LoVo (cell line): ENCODE measurements at regions not wholly inside any gene's neighbourhood (a gene's known extent, or its start where the extent isn't known, plus 50 kb on each side); places are given as distances from the start of the nearest gene placed in this dataset.
"Not testable (repeated sequence)": the region's sequence is repeated elsewhere in the genome, so short reads cannot be mapped to it uniquely, and the experiment has no call there.

Experiments
- DNase-seq: peaks from one replicate; pipeline ENCODE4 v3.0.0-alpha.2; 2016; ENCODE audit warnings: low spot score

DNA sequence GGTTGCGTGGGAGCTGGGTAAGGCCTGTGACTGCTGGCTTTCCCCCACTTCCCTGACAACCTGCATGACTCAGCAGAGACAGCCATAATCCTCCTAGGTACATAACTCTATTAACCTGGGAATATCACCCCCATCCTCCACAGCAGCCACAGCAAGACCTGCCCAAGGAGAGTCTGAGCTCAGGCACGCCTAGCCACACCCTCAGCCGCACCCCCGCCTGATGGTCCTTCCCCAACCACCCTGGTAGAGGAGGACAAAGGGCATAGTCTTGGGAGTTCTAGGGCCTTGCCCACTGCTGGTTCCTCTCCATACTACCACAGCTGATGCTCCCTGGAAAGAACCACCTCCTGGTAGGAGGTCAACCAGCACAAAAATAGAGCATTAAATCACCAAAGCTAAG is 965.4 kb downstream of the TSN start:
- DNase-seq = not testable (repeated sequence)

DNA sequence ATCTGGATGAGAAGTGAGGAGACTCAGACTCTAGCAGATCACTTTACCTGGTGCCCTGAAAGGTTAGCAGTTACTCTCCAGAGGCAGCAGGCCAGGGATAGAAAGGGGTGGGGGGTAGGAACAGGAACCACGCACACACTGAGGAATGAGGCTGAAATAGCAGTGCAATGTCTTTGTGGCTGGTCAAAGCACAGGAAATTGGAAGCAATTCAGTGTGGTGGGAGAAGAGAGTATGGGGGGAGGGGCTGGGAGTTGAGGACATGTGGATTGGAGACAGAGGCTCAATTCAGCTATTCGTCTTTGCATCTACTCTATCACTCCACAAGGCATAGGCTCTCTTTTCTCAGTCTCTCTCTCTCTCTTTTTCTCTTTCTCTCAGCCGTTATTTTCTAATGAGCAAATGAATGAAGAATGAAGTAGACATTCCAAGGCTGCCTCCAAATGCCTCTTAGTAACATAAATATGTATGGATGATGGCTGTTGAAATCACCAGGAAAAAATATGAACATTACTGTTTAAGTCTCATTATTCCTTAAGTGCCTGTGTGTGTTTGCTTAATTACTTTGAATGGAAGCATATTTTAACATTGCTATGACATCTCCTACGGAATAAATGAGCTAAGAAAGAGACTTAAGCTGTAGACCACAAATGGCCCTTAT is 979.4 kb downstream of the TSN start:
- no peak for DNase-seq

DNA sequence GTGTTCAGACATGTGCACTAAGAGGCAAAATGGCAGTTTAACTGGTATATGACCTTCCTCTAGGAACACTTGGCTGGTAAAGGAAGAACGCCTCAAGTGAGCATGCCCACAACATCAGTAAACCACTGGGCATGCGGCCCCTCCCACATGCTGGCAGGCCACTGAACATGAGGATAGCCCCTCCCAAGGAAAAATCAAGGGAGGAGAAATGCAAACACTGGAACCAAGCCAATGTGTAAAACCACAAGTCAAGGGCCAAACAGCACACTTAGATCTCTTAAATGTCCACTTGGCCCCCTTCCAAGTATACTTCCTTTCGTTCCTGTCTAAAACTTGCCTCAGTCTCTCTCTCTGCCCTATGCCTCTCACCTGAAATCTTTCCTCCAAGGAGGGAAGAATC is 980.8 kb downstream of the TSN start:
- DNase-seq = peak; percentile 5

DNA sequence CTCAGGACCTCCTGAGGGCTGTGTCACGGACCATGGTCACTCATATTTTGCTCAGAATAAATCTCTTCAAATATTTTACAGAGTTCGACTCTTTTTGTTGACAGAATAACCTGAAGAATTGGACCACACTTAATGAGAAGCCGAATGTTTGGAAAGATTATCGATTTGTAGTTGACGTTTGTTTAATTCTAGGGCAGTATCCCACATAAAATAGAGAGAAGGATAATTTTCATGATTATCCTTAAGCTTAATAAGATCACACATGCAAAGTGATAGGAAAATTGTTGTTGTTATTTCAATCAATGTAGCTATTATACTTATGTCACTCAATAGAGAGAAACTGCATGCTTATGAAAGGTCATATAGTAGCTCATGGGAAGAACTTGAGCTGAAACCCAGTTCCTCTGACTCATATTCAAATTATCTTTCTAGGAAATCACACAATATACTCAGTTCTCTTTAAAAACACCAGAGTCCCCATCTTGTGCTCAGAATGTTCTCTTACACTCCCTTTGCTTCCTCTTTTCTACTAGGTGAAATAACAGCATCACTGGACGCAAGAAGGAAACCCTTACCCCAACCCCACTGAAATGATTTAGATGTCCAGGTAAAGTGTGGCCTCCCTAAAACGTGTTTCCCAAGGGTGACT is 982.1 kb downstream of the TSN start:
- DNase-seq = no peak

DNA sequence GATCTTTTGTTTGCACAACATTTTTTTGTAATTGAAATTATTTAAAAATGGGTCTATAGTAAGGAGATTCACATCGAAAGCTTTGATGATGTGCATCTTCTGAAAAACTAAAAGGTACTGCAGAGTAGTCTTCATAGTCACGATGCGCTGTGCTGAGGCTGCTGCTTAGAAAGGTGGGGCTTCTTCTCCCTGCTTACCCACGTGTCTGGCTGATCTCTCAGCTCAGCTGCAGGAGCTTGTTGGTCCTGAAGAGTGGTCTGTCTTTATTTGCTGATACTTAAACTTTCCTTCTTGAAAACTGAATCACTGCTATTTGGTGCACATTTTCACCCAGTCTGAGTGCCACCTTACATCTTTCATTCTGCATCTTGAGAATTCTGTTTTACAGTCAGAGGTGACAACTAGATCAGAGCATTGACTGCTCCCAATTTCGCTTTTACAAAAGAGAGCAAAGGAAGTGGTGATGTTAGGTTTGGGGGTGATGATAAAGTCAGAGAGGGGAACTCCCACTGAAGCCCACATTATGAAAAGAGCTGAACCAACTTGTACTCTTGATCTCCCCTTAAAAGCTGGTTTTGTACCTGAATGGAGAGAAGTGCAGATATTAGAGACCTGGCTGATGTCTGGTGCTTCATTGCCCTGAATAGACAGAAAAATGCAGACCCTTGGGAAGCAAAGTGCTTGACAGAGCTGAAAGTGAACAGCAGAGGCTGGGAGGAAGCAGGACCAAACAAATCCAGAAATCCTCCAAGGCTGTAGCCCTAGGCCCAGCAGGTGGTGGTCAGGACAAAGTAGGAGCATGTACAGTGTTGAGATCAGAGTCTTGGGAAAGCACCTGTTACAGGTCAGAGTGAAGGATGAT is 984.5 kb downstream of the TSN start:
- no peak for DNase-seq

DNA sequence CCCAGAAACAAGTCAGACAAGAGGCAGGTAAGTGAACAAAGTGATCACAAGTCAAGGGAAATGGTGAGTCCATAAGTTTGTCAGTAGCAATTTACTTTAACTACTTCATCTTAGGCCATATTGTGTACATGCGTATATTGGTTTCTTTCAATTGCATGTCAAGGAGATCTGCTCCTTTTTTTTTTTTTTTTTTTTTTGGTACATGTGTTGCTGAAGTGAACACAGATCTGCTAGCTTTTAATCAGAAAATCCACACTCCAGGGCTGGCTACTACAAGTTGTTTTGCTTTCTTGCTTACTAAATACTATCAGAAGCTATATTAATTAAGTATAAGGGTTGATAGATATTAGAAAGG is 985.1 kb downstream of the TSN start:
- DNase-seq = no peak

DNA sequence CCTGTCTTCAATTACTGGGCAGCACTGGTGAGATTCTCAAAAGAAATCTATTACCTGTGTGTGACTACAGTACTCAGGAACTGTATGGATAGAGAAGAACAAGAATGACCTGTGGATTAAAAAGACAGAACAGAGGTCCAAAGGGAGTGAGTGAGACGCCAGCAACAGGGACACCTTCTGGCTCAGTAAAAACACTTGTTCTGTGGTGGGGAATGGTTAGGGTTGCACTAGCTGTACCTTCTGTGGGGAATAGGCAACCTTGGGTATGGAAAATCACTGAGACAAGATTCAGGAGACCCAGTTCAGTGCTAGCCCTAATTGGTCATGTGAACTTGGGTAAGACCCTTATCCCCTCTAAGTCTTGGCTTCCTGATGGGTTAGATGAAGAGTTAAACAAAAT is 986.0 kb downstream of the TSN start:
- DNase-seq = no peak

DNA sequence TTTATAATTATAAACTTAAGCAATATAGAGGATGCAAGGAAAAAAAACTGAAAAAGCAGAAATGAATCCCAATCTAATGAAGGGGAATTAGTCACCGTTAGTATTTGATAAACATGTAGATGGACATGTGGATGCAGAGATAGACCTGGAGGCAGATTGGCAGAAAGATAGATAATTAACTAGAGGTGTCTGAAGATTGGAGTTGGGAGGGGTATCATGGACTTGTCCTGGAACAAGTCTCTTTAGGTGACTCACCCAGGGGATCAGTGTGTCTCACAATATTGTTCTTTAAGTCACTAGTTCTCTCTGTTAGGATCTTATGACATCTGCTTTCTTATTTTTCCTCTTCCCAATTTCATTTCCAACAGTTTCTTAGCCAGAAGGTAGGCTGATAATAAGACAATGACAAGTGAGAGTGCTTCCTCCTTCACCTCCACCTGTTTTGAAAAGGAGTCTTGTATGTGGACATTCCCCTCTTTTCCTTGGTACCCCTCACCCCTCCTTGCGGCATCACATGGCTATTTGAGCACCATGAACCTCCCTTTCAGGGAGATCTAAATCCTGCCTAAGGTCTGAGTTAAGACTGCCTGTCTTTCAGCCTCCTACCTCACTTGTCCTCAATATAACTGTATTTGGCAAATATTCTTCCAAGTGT is 987.7 kb downstream of the TSN start:
- no peak for DNase-seq

DNA sequence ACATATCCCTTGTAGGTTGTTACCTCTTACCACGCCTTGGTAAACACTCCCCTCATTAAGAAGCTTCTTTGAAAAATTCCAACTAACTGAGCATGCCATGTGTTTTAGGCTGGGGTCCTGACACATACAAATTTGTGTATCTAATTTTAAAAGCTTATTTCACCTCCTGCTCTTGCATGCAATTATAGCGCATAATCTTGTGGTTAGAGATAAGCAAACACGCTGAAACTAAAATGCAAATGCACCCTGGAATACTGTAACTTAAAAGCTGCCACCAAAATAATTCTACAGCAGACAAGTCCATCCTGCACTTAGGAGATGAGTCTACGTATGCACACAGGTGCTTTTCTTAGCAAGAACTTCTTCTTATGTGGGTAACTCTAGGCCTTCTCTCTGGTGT is 990.2 kb downstream of the TSN start:
- no peak for DNase-seq

DNA sequence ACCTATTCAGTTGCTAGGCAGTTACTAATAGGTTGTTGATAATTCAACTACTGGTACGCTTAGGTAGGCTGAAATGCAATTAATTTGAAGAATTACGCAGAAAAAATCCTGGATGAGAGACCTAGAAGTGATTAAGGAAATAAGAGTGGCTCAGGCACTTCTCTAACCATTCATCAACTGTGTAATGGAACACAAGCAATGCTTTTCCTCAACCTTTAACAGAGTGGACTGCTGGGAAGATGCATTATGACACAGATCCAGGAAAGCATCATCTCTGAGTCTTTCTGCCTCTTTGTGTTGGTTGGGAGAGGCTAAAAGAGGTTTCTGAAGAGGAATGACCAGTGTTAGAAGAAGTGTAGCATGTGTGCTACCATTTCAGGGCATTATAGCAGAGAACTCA is 992.2 kb downstream of the TSN start:
- no peak for DNase-seq

DNA sequence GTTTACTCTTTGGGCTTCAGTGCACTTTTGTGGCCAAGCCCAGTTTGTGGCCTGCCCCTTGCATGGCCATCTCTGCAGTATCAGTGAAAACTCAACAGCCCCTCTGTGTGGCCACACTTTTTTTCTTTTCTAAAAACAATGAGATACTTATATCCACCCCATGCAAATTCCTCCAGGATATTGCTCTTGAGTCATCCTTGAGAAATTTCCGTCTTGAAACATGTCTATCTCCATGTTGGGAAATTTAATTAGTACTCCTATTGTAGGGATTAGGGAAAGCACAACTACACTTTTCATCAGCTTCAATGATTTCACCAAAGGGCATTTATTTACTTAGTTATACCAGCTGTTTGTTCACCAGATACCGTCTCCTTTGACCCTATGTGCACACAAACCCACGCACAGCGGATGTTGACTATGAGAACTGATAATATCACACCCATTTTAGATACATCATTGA is 993.1 kb downstream of the TSN start:
- DNase-seq = peak; percentile 24

DNA sequence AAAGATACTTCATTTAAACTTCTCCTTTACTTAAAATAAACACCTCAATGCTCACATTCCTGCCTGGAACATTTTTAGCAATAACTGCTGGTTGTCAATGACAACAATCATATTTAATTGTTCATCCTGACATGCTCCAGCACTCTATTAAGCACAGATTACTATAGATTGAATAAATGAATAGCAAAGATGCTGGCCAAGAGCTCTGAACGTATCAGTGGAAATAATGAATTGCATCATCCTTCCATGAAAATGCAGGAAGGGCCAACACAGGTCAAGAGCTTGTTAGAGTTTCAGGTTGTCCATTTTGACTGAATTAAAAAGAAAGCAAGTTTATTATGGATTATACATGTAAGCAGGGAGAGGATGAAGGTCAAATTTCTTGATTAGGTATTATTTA is 994.0 kb downstream of the TSN start:
- no peak for DNase-seq

DNA sequence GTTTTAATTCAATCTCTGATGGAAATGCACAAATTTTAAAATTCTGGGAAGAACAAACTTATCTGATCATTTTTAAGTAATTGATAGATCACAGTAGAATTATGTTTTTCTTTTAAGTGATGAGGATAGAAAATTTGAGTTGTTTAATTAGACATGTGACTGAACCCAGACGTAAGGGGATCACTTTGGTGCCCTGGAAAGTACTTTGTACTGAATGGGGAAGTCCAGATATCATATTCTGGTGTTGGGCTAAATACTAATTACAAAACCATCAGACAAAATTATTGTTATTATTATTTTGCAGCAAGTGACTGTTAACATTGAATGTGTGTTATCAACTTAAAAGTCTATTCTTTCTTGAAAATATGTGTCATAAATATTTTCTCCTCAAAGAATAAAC is 994.6 kb downstream of the TSN start:
- no peak for DNase-seq

DNA sequence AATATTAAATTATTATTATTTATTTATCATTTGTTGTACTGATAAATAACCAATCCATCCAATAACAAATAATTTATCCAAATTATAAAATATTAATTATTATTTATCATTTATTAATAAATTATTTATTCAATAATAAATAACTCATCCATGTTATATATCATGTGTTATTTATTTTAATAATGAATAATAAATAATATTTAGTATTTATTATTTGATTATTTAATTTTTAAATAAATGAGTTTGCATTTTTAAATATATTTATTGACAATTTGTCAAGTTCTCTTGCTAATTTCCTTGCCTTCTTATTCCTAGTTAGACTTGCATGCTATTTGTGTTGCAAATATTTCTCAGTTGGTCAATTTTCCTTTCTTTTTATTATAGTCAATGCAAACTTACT is 995.4 kb downstream of the TSN start:
- DNase-seq = no peak

DNA sequence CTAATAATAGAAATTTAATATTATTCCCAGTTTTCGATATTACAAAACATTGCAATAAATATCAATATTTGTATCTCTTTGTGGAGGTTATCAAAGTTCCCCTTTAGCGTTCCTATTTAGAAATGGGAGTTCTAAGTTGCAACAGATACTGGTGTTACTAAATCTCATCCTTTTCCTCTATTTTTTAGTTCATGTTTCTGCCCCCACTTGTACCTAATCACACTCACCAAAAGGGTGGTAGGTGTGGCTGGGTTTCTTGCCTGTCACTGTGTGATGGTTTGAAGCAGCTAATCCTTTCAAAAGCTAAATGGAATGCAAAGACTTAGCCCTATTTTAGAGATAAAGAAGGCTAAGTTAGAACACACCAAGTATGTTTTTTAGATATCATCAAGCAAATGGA is 997.9 kb downstream of the TSN start:
- DNase-seq = no peak

DNA sequence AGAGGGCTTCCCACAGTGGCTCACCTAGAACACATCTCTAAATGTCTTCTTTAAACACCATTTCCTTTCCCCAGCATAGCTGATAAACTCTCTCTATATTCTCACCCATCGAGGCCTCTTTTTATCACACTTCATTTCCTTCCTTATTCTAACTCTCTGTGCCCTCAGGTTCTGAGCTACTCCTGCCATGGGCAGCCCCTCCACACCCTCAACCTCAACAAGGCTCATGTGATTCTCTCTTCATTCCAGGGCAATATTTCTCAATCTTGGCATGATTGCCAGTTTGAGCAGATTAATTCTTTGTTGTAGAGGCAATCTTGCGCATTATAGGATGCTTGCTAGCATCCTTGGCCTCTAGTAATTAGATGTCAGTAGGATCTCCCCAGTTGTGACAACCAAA is 999.1 kb downstream of the TSN start:
- no peak for DNase-seq

DNA sequence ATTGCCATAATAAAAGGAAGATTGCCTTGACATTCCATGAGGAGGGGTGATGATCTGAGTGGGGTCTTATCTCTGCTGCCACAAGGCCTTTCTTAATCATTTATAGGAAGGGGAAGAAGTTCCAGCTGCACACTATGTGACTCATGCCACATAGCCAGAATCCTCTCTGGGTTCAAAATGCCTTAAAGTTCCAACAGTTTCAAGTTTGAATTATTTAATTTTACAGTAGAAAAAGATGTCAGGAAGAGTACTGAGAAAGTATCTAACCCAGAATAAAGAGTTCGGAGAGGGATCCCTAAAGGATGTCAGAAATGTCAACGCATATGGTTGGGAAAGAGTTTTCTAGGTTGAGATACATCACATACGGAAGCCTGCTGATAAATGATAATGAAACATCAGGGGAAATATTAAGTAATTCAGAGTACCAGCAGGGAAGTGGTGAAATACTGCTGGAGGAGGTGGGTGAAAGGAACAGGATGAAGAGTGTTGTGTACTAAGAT is 999.9 kb downstream of the TSN start:
- no peak for DNase-seq

DNA sequence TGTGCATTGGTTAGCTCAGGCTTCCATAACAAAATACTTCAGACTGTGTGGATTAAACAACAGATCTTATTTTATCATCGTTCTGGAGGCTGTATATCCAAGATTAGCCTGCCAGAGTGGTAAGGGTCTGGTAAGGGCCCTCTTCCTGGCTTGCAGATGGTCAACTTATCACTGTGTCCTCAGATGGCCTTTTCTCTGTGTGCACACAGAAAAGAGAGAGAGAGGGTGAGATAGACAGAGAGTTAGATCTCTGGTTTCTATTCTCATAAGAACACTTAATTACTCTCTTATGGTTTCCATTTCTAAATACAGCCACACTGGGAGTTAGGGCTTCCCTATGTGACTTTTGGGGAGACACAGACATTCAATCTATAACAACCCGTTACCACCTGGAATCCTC is 1003.5 kb downstream of the TSN start:
- DNase-seq = no peak

DNA sequence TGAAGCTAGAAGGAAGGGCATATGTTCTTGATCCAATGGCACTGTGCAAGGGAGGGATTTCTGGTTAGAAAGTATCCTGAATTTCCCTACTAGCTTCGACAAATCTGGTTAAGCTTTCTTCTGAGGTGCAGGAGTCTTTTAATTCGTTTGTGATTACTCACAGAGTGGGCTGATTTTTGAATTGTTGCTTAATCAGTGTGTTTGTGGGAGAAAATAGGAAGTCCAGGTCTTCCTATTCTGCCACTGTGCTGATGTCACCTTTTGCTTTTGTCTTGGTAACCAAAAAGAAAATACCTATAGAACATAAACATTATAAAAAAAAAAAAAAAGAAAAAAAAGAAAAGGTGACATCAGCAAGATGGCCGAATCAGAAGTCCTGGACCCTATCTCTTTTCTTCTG is 1008.6 kb downstream of the TSN start:
- no peak for DNase-seq

DNA sequence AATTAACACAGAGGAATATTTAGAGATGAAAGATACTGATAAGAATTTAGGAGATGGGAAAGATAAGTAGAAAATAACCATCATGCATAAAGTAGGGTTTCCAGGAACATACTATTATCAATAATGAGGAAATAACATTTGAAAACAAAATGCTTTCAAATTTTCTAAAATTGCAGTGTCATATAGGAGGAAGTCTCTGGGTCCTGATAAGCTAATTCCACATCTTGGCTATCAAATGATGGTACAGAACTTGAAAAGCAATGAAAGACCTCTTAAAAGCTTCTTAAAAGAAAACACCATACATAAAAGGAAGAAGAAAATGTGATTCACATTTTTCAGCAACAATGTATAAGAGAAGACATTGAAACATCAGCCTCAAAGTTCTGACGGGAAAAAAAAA is 1024.8 kb downstream of the TSN start:
- DNase-seq = no peak

DNA sequence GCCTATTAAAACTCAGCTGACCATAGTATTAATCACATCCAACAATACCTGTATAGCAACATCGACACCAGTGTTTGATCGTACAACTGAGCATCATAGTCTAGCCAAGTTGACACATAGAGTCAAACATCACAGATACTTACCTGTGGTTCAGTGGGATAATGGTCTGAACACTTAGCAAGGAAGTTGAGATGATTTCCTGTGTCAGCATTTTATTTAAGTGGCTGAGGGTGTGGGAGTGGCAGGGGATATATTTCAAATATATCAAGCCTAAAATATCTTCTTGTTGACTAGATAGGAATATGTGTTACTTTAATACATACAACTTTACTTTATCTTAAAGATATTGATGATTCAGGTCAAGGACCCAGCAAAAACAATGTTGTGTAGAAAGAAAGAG is 1038.6 kb downstream of the TSN start:
- no peak for DNase-seq

DNA sequence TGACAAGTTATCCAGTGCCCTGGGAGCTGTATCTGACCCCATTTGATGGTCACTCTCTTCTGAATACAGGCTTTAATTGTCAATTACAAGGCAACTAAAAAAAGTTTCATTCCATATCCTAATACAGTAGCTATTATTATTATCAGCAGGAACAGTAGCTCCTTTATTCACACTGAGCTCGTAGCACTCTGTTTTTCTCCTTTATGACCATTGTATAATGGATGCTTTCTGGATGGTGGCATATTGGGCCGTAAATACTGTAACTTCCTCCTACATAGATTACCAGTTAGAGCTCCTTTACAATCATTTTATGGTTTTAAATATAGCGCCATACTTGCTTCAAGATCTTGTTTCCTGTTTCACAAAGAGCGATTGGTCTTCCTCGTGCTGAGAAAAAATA is 1040.3 kb downstream of the TSN start:
- DNase-seq = no peak

DNA sequence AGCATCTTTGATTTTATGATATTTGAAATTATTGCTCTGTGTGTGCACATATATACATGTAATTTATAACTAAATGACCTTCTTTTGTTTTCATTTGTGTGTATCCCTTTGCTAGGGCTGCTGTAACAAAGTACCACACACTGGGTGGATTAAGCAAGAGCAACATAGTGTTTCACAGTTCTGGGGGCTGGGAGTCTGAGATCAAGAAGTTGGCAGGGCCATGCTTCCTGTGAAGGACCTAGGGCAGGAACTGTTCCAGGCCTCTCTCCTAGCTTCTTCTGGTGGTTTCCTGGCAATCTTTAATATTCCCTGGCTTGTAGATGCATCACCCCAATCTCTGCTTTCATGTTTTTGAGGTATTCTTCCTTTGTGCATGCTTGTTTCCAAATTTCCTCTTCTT is 1043.9 kb downstream of the TSN start:
- DNase-seq = no peak
